ENCODE measurements at regions not wholly inside any gene's neighbourhood (a gene's known extent, or its start where the extent isn't known, plus 50 kb on each side); places are given as distances from the start of the nearest gene placed in this dataset.
"Not testable (repeated sequence)": the region's sequence is repeated elsewhere in the genome, so short reads cannot be mapped to it uniquely, and the experiment has no call there.

GRCh38 chr21:28877318-28877884 lies 115.3 kb downstream of the LTN1 start:
- Mint-ChIP-seq H3K9me3 (no peaks in the 10 kb centered on the region), H3K4me3 (no peak overlapping the region), H3K4me1 (no peaks in the 10 kb centered on the region), H3K27ac (peak overlapping the region; percentile 4), H3K36me3 (peaks cover 51% of the 10 kb centered on the region), H3K27me3 (no peaks in the 10 kb centered on the region)
- no peak for ATAC-seq

- H3K27ac Mint-ChIP-seq: no peak overlapping the region
- peaks cover 61% of the 10 kb centered on the region for H3K36me3 Mint-ChIP-seq
- H3K4me1 Mint-ChIP-seq: no peaks in the 10 kb centered on the region
- H3K9me3 Mint-ChIP-seq: no peaks in the 10 kb centered on the region
- H3K27me3 Mint-ChIP-seq: no peaks in the 10 kb centered on the region
- ATAC-seq: no peak
- no peak overlapping the region for H3K4me3 Mint-ChIP-seq
Observed at GRCh38 chr21:28875078-28875477, 117.6 kb downstream of the LTN1 start.

GRCh38 chr21:28872218-28872617 lies 120.5 kb downstream of the LTN1 start:
- H3K27me3 Mint-ChIP-seq: no peaks in the 10 kb centered on the region
- H3K4me3 Mint-ChIP-seq: no peak overlapping the region
- no peak for ATAC-seq
- no peaks in the 10 kb centered on the region for H3K4me1 Mint-ChIP-seq
- peaks cover 66% of the 10 kb centered on the region for H3K36me3 Mint-ChIP-seq
- no peaks in the 10 kb centered on the region for H3K9me3 Mint-ChIP-seq
- H3K27ac Mint-ChIP-seq: no peak overlapping the region

GRCh38 chr21:28871388-28872010 lies 121.2 kb downstream of the LTN1 start:
- Mint-ChIP-seq H3K9me3 (no peaks in the 10 kb centered on the region), H3K4me3 (no peak overlapping the region), H3K36me3 (peaks cover 61% of the 10 kb centered on the region), H3K4me1 (no peaks in the 10 kb centered on the region), H3K27me3 (no peaks in the 10 kb centered on the region), H3K27ac (no peak overlapping the region)
- no peak for ATAC-seq

GRCh38 chr21:28867401-28867800 lies 125.3 kb downstream of the LTN1 start:
- Mint-ChIP-seq H3K36me3 (peaks cover 48% of the 10 kb centered on the region), H3K4me1 (no peaks in the 10 kb centered on the region), H3K9me3 (no peaks in the 10 kb centered on the region), H3K27ac (no peak overlapping the region), H3K27me3 (no peaks in the 10 kb centered on the region), H3K4me3 (no peak overlapping the region)
- no peak for ATAC-seq

GRCh38 chr21:28865488-28866186 lies 127.0 kb downstream of the LTN1 start:
- Mint-ChIP-seq H3K27ac (no peak overlapping the region), H3K4me3 (no peak overlapping the region), H3K36me3 (peaks cover 41% of the 10 kb centered on the region), H3K27me3 (no peaks in the 10 kb centered on the region), H3K4me1 (no peaks in the 10 kb centered on the region), H3K9me3 (no peaks in the 10 kb centered on the region)
- ATAC-seq: no peak

GRCh38 chr21:28858424-28858823 lies 134.3 kb downstream of the LTN1 start:
- H3K27ac Mint-ChIP-seq: no peak overlapping the region
- no peak overlapping the region for H3K4me3 Mint-ChIP-seq
- peaks cover 24% of the 10 kb centered on the region for H3K36me3 Mint-ChIP-seq
- no peak for ATAC-seq
- no peaks in the 10 kb centered on the region for H3K27me3 Mint-ChIP-seq
- H3K9me3 Mint-ChIP-seq: no peaks in the 10 kb centered on the region
- no peaks in the 10 kb centered on the region for H3K4me1 Mint-ChIP-seq

- ATAC-seq: no peak
- peaks cover 20% of the 10 kb centered on the region for H3K36me3 Mint-ChIP-seq
- H3K27me3 Mint-ChIP-seq: no peaks in the 10 kb centered on the region
- no peak overlapping the region for H3K27ac Mint-ChIP-seq
- H3K4me1 Mint-ChIP-seq: no peaks in the 10 kb centered on the region
- no peaks in the 10 kb centered on the region for H3K9me3 Mint-ChIP-seq
- H3K4me3 Mint-ChIP-seq: no peak overlapping the region
Observed at GRCh38 chr21:28857752-28858151, 134.9 kb downstream of the LTN1 start.

GRCh38 chr21:28856588-28857250 lies 136.0 kb downstream of the LTN1 start:
- no peaks in the 10 kb centered on the region for H3K9me3 Mint-ChIP-seq
- H3K4me1 Mint-ChIP-seq: no peaks in the 10 kb centered on the region
- H3K36me3 Mint-ChIP-seq: peaks cover 15% of the 10 kb centered on the region
- H3K27me3 Mint-ChIP-seq: no peaks in the 10 kb centered on the region
- no peak overlapping the region for H3K4me3 Mint-ChIP-seq
- ATAC-seq: no peak
- H3K27ac Mint-ChIP-seq: no peak overlapping the region

- H3K4me3 Mint-ChIP-seq: no peak overlapping the region
- no peaks in the 10 kb centered on the region for H3K4me1 Mint-ChIP-seq
- no peak for ATAC-seq
- no peaks in the 10 kb centered on the region for H3K27me3 Mint-ChIP-seq
- peaks cover 20% of the 10 kb centered on the region for H3K36me3 Mint-ChIP-seq
- H3K9me3 Mint-ChIP-seq: no peaks in the 10 kb centered on the region
- no peak overlapping the region for H3K27ac Mint-ChIP-seq
Observed at GRCh38 chr21:28852706-28853105, 140.0 kb downstream of the LTN1 start.

- no peak overlapping the region for H3K27ac Mint-ChIP-seq
- no peaks in the 10 kb centered on the region for H3K9me3 Mint-ChIP-seq
- H3K4me3 Mint-ChIP-seq: no peak overlapping the region
- H3K27me3 Mint-ChIP-seq: no peaks in the 10 kb centered on the region
- H3K36me3 Mint-ChIP-seq: peaks cover 20% of the 10 kb centered on the region
- no peak for ATAC-seq
- H3K4me1 Mint-ChIP-seq: no peaks in the 10 kb centered on the region
Observed at GRCh38 chr21:28851645-28852044, 141.0 kb downstream of the LTN1 start.

- not testable (repeated sequence) for H3K27ac Mint-ChIP-seq
Observed at GRCh38 chr21:28839237-28839636, 153.4 kb downstream of the LTN1 start.

GRCh38 chr21:28837426-28837825 lies 155.3 kb downstream of the LTN1 start:
- H3K27ac Mint-ChIP-seq, H3K4me3 Mint-ChIP-seq, H3K27me3 Mint-ChIP-seq, ATAC-seq, H3K36me3 Mint-ChIP-seq: not testable (repeated sequence)
- peaks cover 13% of the 10 kb centered on the region for H3K4me1 Mint-ChIP-seq
- peaks cover 12% of the 10 kb centered on the region for H3K9me3 Mint-ChIP-seq

More at GRCh38 chr21:28839237-28839636, 153.4 kb downstream of the LTN1 start:
- H3K9me3 Mint-ChIP-seq: peaks cover 12% of the 10 kb centered on the region
- H3K4me1 Mint-ChIP-seq: peaks cover 13% of the 10 kb centered on the region
- not testable (repeated sequence) for H3K4me3 Mint-ChIP-seq, ATAC-seq, H3K27me3 Mint-ChIP-seq, H3K36me3 Mint-ChIP-seq

GRCh38 chr21:28836588-28836987 lies 156.1 kb downstream of the LTN1 start:
- H3K36me3 Mint-ChIP-seq, ATAC-seq, H3K27ac Mint-ChIP-seq, H3K4me3 Mint-ChIP-seq, H3K27me3 Mint-ChIP-seq: not testable (repeated sequence)
- Mint-ChIP-seq H3K4me1 (peaks cover 13% of the 10 kb centered on the region), H3K9me3 (peaks cover 12% of the 10 kb centered on the region)

- Mint-ChIP-seq H3K4me1 (peaks cover 18% of the 10 kb centered on the region), H3K27me3 (peaks cover 8% of the 10 kb centered on the region), H3K4me3 (no peak overlapping the region), H3K36me3 (peaks cover 6% of the 10 kb centered on the region), H3K9me3 (peaks cover 4% of the 10 kb centered on the region), H3K27ac (no peak overlapping the region)
- ATAC-seq: no peak
Observed at GRCh38 chr21:28834335-28835238, 158.1 kb downstream of the LTN1 start.
